GM19023 (cell line): ENCODE measurements at regions not wholly inside any gene's neighbourhood (a gene's known extent, or its start where the extent isn't known, plus 50 kb on each side); places are given as distances from the start of the nearest gene placed in this dataset.
"Not testable (repeated sequence)": the region's sequence is repeated elsewhere in the genome, so short reads cannot be mapped to it uniquely, and the experiment has no call there.

ENCODE experiments used
- ATAC-seq: cut with Tn5 transposase; IDR thresholded peaks from one replicate; pipeline ENCODE4 v1.9.1; 2021; ENCODE audit warnings: mild to moderate bottlenecking, moderate library complexity; ENCODE audit not compliant: unreplicated experiment

DNA sequence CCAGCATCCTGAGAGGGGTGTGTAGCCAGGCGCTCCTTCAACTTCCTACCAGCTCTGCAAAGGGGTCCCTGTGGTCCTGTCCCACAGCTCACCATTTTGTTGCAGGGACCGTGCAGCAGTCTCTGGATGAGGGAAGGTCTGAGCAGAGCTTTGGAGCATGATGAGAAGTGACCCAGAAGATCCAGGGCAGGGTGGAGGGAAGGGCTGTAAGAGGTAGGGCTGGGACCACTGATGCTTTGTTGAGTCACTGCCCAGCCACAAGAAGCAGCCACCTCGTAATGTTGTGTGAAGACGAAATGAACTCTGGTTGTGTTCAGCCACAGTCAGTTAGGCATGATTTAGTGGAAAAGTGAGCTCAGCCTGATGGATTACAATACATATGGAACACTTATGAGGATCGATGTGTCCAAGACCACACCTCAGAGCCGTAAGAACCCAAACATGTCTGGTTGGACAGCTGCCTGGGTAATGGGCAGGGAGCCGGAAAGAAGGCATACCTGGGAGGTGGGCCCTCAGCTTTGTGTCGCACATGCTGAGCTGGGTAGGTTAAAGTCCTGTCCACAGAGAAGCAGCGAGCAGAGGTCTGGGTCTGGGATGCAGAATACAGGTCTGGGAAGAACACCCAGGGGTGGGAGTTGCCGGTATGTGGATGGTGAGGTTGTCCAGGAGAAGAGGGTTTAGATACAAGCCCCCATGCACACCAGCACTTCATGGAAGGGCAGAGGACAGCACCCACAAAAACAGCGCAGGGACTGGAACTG lies 250.1 kb downstream of the GADD45G start:
- ATAC-seq, result no peak

DNA sequence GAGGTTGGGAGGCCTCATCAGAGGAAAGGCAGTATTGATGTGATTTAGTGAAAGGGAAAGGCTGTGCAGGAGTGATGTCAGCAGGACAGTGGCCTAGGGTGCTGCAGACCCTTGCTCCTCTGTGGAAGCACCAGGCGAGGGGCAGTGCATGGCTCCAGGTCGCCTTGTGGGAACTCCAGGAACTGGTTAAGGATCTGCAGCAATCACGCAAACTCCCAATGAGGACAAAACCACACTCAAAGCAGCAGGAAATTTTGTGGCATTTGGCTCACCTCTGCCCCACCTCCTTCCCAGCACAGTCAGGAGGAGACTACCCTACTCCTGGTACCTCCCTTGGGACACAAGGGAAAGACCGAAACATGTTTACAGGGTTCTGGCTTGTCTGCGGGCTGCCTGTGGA lies 251.5 kb downstream of the GADD45G start:
- not testable (repeated sequence) for ATAC-seq

DNA sequence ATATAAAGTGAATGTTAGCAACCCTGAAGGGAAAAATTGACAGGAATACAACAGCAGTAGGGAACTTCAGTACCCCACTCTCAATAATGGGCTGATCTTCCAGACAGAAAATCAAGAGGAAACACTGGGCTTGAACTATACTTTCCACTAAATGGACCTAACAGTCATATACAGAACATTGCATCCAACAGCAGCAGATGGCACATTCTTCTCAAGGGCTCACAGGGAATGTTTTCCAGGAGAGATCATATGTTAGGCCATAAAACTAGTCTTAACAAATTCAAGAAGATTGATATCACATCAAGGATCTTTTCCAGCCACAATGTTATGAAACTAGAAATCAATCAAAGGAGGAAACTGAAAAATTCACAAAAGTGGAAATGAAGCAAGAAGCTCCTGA lies 252.1 kb downstream of the GADD45G start:
- ATAC-seq, result not testable (repeated sequence)

DNA sequence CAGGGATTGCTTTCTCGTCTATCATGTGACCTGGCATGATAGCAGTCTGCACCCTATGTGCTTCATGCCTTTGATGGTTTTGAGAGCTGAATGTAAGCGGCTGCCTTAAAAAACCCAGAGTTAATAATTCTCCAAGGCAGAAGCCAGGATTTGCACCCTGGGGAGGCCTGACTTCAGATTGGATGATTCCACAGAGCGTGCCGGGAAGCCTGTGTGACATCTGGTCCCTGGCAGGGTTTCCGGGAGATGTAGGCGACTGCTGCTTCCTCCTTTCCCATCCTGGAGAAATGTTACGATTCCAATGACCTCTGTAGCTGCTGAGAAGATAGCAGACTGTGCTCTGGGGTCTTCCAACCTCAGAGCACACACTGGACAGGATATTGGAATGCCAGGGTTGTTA lies 255.0 kb downstream of the GADD45G start:
- not testable (repeated sequence) for ATAC-seq

DNA sequence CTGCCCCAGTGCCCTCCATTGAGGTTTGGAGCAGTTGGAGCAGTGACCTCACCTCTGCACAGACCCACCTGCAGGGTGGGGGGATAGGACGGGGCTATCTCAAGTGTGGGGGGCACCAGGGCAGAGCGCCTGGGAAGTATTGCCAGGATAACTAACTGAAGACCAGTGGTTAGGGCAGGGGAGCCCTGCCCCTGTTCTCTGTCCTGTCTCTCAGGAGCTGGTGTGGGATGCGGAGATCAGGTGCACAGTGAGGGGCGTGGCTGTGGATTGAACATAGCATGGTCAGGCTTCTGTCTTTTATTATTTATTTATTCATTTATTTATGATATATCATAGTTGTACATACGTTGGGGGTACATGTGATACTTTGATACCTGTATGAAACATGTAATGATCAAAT lies 256.6 kb downstream of the GADD45G start:
- ATAC-seq, result not testable (repeated sequence)

DNA sequence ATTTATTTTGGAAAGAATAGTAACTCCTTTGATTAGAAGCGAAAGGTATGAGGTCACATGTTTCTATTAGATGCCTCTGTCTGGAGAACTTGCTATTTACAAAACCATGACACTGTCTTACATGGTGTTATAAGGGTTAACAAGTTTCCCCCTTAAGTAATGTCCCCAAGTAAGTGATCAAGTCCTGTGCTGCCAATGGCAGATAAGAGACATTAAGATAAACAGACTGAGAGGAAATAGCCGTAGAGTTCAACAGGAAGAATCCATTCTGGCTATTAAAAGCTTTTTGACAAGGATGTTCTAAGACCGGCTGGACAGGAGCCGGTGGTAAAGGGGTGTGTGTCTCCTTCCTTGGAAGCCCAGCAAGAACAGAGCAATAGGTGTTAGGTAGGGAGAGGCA lies 257.5 kb downstream of the GADD45G start:
- no peak for ATAC-seq

DNA sequence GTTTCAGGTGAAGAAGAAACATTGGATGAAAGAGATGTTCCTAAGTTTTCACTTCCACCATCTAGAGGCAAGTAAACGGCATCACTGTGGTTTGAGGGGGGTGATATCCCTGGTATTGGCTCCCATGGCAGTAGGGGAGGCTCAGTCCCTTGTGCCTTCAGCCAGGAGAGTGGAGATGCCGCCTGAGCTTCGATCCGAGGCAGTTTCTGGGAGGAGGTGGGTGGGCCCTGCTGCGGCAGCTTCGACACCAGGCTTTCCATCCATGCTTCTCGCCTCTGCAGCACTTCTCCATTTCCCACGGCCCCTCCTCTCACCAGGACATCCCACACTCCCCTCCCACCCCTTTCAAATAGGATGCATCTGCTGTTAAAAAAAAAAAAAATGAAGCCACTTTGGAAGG lies 258.3 kb downstream of the GADD45G start:
- no peak for ATAC-seq

DNA sequence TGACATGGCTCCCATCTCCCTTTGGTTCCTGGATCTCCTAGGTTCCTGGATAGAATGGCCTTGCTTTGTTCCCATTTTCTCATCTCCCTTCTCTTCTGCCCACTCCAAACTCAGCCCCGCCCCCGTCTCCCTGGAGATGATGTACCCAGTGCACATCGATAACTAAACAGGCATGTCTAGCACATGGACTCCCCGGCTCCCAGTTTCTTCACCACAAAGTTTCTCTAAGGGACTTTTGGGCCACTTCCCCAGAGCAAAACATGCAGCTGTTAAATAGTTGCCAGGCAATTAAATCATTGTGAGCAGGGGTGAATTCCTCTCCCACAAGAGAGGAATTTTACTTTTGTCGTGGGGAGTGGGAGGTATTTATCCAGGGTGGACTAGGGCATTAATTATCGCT lies 259.0 kb downstream of the GADD45G start:
- ATAC-seq, result no peak

DNA sequence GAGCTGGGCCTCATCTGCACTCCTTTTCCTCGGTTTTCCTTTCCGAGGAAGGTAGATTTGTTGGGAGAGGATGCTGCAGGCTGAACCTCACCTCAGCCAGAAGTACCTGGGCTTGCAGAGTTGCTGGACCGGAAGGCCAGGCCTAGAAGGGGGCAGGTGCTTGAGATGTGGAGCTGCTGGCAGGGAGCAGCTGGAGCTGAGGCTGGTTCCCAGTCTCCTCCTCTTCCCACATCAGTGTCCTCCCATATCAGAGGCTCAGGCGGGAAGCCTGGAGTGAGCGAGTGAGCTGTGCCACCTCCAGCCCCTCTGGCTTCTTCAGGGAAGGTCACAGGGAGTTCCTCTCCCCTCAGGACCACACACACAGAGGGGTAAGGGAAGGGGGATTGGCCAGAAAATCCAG lies 259.4 kb downstream of the GADD45G start:
- ATAC-seq, result no peak

DNA sequence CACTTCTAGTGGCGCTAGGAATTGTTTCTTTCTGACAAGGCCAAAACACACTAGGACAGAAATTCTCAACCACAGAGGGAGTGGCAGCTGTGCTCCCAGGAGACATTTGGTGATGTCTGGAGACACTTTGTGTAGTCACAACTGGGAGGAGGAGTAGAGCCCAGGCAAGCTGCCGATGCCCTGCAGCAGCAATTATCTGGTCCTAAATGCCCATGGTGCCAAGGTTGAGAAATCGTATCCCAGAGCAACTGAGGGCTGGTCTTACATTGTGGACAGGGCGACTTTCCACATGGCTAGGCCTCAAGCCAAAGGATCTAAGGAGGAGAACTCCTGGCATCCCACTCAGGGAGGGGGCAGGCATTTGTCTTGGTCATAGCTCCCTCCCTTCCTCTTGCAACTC lies 259.9 kb downstream of the GADD45G start:
- ATAC-seq, result no peak

DNA sequence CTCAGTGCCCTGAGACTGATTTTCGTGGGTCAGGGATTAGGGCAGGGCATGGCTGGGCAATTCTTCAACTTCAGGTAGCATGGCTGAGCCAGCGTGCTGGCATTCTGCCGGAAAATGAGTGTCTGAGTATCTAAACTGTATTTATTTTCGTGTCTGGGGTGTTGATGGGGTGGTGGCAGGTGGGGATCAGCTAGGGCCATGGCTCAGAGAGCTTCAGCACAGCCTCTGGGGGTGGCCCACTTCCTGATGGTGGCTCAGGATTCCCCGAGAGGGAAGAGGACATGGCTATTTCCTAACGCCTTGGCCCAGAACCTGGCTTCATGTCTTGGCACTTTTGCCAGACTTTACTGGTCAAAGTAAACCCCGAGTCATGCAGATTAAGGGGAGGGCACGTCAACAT lies 260.5 kb downstream of the GADD45G start:
- ATAC-seq, result no peak

DNA sequence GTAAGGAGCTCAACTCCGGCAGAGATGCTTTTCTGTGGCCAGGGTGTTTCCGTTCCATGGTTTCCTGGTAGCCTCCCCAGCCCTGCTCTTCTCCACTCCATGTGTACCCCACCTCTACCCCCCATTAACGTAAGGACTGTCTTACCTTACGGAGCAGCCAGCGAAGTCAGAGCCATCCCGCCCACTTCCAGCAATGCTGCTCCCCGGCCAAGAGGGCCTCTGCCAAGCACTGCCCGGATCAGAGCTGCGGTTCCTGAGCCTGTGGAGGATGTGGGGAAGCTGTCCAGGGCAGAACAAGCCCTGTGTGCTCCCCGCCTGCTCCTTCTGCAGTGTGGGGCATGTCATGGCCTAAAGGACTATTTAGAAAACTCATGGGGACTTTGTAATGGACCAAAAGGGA lies 261.2 kb downstream of the GADD45G start:
- ATAC-seq, result no peak

DNA sequence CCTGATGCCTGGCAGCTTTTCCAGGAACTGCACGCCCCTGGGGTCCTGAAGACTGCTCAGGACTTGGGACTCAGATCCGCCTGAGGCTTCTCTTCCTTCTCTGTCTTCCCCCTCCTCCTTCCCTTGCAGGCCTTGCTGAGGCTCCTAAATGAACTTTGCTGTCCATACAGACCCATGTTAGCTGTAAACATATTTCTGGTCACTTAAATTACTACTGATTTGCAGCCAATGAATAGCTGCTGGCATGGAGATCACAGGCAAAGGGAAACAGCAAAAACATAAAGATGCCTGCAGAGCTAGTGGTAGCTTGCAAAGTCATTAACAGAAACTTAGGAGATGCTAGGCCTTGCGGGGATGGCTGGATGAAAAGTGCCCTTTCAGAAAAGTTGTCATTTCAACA lies 261.9 kb downstream of the GADD45G start:
- no peak for ATAC-seq

DNA sequence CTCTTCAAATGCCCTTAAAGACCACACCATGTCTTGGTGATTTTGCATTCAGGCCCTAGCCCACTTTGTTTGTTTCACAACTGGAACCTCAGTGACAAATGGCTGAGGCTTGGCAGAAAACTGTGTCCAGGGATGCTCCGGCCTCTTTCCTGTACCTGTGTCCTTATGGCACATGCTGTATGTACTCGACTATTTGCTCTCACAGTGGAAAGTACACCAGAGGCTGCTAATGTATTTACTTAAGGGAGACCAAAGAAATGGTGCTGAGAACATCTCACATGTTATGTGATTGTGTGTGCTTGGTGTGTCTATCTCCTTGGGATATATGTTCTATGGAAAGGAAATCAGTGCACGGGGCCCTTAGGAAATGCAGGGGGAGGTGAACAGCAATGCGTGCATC lies 263.3 kb downstream of the GADD45G start:
- ATAC-seq, result no peak

DNA sequence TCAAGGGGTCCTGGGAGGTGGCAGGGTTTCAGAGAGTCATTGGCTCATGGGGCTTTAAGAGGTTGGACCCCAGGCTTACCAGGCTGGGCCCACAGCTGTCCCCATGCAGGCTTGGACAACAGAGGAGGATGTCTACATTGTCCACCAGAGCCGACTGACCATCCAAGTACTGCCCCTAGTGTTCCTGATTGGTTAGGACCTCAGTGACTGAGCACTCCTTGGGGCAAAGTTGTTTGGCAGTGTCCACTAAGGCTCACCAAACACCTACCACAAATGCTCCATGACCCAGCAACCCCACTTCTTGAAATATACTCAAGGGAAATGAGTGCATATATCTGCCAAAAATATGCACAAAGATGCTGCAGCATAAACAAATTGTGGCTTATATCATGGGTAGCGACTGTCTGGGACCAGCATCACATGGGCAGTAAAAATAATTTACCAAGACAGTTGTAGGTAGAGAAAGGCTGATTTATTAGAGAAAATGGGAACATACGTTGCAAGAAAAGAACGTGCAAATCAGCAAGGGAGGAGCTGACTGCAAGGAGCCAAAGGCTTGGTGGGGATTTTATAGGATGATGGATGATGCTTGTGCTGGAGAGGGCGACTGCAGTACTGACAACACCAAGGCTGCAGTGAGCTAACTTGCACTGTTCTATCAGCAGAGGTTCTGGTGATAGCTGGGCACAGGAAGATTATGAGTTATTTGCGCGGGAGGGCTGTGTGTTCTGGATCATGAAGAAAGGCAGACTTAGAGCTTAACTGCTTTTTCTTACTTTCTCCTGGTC lies 265.2 kb downstream of the GADD45G start:
- ATAC-seq, result no peak

DNA sequence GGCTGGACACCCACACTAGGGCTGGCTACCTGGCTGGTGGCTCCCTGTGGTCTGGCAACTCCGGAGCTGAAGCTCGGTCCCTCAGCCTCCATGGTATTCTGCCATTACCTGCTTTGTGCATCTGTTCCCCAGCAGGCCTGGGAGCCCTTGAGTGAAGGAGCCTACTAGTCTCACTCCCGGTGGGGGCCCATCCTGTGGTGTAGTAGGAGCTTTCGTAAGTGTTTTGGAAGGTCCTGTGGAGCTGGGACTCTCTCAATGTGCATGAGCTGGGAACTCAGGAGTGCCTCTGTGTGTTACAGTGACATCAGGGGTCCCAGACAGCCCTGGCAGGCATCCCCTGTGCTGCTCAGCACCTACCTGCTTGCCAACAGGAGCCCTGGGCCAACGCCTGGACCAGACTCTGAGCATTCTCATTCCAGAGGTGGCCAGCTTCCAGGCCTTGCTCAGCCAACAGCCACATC lies 267.1 kb downstream of the GADD45G start:
- no peak for ATAC-seq

DNA sequence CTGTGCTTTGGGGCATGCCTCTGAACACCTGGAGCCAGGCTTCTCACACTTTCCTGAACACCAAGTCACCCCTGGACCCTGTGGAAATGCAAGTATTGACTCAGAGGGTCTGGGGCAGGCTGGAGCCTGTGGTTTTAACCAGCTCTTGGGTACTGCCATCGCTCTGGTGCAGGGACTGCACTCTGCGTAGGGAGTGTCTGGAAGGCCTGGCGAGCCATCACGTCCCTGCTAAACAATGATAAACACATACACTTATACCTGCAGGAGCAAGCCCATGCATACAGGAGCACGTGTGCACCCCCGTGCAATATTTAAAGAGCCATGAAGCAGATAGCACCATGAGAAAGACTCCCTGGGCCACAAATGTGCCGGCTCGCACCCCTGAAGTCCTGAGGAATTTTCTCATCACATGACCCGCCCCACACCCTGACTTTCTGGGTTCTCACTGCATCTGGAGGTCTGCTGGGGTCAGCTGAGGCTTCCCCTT lies 267.7 kb downstream of the GADD45G start:
- no peak for ATAC-seq

DNA sequence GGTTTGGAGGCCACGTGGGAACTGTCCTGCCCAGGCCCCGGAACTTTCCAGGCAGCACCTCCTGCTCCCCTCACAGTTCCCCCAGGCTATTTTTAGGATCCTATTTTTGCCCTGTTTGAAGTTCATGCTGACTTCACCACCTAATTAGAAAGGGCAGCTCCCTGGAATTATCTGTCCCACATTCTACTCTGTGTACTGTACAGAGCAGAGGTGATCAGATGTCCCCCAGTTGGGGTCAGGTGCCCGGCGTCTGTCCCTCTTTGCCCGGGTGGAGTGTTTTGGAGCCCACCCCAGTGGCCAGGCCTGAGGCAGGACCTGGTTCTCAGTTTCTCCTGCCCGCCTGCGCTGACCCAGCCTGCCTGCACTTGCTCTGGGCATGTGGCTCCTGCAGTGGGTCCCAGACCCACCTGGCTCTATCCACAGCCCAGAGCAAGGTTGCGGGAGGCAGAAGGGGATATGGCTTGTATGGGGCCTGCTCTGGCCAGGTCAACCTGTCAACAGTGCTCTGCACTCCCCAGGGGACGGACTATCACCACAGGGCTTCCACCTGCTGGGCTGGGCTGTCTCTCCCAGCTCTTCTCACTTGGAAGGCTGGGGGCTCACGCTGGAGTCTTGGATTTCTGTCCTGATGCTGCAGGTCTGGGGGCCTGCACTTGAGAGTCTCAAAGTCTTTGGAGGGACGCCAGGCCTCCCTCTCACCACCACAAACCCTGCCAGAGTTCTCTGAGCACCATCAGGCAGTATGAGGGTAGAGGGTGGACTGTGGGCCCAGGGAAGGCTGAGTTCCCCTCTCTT lies 268.3 kb downstream of the GADD45G start:
- ATAC-seq, result no peak

DNA sequence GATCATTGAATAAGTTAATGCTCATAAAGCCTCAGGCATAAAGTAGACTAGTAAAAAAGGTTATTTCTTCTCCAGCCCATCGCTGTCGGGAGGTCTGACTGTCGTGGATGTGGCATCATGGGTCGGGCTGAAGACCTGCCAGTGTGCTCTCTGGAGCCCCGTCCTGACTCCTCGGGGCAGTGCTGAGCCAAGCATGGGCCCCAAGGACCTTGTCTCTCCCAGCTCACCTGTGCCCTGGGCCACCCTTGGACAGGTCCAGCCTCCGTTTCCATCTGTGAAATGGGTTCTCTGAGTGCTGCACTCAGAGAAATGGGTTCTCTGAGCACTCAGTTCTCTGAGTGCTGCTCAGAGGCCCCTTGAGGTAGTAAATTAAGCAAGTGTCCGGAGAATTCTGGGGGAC lies 269.0 kb downstream of the GADD45G start:
- ATAC-seq, result no peak

DNA sequence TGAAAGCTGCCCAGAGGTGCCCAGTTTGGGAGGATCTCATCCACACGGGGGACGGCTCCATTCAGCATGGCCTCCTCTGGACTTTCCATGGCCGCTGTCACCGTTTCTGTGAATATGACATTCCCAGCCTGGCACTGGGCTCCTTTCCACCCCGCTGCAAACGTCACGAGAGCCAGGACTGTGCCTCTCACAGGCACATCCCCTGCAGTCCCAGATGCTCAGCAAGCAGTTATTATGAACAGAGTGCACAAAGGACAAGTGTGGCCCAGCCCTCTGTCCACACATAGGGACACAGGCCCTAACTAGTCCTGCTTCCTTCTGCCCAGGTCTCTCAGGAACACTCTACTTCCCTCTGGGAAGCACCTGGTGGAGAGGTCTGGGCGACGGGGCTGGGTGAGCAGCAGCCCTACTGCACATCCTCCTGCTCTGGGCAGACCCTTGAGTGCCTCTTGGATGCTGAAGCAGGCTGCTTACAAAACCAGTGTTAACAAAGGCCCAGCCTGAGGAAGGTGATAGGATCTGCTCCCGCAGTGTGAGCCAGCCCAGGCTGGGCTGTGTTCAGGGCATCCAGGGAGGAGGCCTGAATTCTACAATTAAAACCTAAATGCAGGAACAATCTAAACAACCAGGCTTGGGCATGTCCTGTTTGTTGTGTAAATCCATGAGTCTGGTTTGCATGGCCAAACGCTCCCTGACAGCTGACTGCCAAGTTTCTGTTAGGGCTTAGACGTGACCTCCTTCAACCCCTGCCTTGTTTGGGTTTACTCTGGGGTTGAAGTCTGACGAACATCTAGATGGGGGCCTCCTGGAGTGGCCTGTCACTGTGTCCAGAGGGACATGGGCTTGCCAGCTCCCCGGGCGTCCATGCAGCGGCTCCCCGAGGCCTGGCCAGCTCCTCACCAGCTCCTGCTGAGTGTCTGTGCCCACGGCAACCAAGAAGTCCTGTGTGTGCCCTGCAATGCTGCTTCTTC lies 269.8 kb downstream of the GADD45G start:
- no peak for ATAC-seq
